PC-3 (cell line): ENCODE measurements at regions not wholly inside any gene's neighbourhood (a gene's known extent, or its start where the extent isn't known, plus 50 kb on each side); places are given as distances from the start of the nearest gene placed in this dataset.

Source experiments
- CTCF ChIP-seq: fragments of 300-600 bp; sonication (generic); conservative IDR thresholded peaks from 2 replicates; pipeline ENCODE4 v1.5.1; 2017; ENCODE audit warnings: antibody characterized with exemption, low read depth, mild to moderate bottlenecking, low read length
- EZH2 ChIP-seq: fragments of 300-600 bp; sonication (generic); IDR thresholded peaks from one replicate; pipeline ENCODE4 v1.6.1; 2017; ENCODE audit warnings: antibody characterized with exemption, mild to moderate bottlenecking, low read length; ENCODE audit not compliant: unreplicated experiment
- EZH2phosphoT487 ChIP-seq: fragments of 300-600 bp; sonication (generic); IDR thresholded peaks from 2 replicates; pipeline ENCODE4 v1.6.1; 2018; ENCODE audit warnings: mild to moderate bottlenecking, antibody characterized with exemption, low read length, borderline replicate concordance

GRCh38 chr11:112650527-112650926 is 310.7 kb upstream of the NCAM1 start:
- TF ChIP-seq EZH2phosphoT487 (no peak), CTCF (no peak), EZH2 (no peak)
